ENCODE measurements at regions not wholly inside any gene's neighbourhood (a gene's known extent, or its start where the extent isn't known, plus 50 kb on each side); places are given as distances from the start of the nearest gene placed in this dataset.

DNA sequence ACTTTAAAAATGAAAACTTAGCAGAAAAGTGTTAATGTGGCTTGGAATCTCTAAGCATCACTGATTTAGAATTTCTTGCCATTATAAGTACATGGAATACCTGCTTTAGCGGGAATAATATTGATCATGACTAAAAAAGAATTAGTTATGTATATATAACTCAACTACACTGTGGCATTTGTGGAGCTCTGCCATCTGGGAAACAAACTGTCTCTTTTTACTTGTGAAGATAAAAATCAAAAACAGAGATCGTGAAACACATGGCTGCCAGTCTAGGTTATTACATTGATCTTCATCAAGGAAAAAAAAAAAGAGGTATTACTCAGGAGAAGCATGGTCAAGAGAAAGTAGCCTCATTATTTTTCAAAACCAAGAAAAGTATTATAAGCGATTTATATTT is 287.4 kb downstream of the HTR1A start:
- H3K4me1 ChIP-seq = no peaks in the 10 kb centered on the region
- intact Hi-C loops (cut with DNase I) = no loop called here
- no peak overlapping the region for H3K4me3 ChIP-seq
- no peak for ATAC-seq
- no peaks in the 10 kb centered on the region for H3K36me3 ChIP-seq (ENCODE audit: insufficient read depth in 1 of 2, low read depth in 1 of 2)
- H3K27me3 ChIP-seq (ENCODE audit: insufficient read depth in 3 of 3, low read length in 2 of 3) = no peaks in the 10 kb centered on the region
- TF ChIP-seq, protein P1, sequence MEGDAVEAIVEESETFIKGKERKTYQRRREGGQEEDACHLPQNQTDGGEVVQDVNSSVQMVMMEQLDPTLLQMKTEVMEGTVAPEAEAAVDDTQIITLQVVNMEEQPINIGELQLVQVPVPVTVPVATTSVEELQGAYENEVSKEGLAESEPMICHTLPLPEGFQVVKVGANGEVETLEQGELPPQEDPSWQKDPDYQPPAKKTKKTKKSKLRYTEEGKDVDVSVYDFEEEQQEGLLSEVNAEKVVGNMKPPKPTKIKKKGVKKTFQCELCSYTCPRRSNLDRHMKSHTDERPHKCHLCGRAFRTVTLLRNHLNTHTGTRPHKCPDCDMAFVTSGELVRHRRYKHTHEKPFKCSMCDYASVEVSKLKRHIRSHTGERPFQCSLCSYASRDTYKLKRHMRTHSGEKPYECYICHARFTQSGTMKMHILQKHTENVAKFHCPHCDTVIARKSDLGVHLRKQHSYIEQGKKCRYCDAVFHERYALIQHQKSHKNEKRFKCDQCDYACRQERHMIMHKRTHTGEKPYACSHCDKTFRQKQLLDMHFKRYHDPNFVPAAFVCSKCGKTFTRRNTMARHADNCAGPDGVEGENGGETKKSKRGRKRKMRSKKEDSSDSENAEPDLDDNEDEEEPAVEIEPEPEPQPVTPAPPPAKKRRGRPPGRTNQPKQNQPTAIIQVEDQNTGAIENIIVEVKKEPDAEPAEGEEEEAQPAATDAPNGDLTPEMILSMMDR (IDR thresholded peaks at IDR 0.05) = no peak
- no peak overlapping the region for H3K27ac ChIP-seq
- no peak for DNase-seq
- WGBS, 3 donors = 71 to 85% (median 72%) methylated on average over 3 of the region's 3 CpGs
- H3K9me3 ChIP-seq = no peaks in the 10 kb centered on the region

DNA sequence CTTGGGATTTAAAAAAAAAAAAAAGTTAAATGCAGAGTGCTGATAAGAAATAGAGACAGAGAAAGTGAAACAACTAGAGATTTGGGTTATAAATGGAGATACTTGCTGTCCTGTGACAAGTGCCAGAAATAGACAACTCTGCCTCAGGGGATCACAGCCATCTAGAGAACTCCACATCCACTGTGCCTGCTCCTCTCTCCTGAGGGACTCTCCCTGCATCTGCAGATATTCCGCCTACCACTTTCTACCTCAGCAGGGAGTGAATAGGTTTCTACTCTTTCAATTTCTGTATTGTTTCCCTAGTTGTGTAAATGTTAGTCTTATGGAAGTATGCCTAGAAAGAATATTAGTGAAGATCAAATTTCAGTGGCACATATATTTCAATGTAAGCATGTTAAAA is 307.2 kb downstream of the HTR1A start:
- no peak overlapping the region for H3K4me3 ChIP-seq
- WGBS, 3 donors = 60 to 76% (median 61%) methylated on average over 1 of the region's 1 CpG
- ATAC-seq (no peak), DNase-seq (no peak)
- TF ChIP-seq, protein P1 (IDR thresholded peaks at IDR 0.05) = no peak
- intact Hi-C loops (cut with DNase I) = no loop called here
- no peaks in the 10 kb centered on the region for H3K4me1 ChIP-seq
- H3K36me3 ChIP-seq (ENCODE audit: insufficient read depth in 1 of 2, low read depth in 1 of 2) = no peaks in the 10 kb centered on the region
- H3K27ac ChIP-seq = no peak overlapping the region
- H3K9me3 ChIP-seq = no peaks in the 10 kb centered on the region
- no peaks in the 10 kb centered on the region for H3K27me3 ChIP-seq (ENCODE audit: insufficient read depth in 3 of 3, low read length in 2 of 3)

DNA sequence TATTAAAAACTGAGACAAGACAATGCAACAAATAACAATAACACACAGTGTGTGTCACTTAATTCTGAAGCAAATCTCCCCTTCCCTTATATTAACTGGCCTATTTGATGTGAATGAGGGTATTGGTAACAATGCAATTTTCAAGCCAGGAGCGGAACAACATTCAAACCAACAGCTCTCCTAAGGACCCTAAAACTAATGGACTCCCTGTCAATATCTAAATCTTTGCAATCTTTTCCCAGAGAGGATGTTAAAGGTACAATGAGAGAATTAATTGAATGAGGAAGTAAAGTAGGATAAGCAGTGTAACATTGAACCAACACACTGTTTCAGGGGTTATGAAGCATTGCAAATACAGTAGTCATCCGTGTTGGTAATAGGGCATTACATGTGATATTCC is 311.7 kb downstream of the HTR1A start:
- 86 to 92% (median 92%) methylated on average over 2 of the region's 2 CpGs for WGBS, 3 donors
- no peaks in the 10 kb centered on the region for H3K27me3 ChIP-seq (ENCODE audit: insufficient read depth in 3 of 3, low read length in 2 of 3)
- no peaks in the 10 kb centered on the region for H3K4me1 ChIP-seq
- no peak overlapping the region for H3K27ac ChIP-seq
- ATAC-seq (no peak), DNase-seq (no peak)
- no peak overlapping the region for H3K4me3 ChIP-seq
- no peaks in the 10 kb centered on the region for H3K9me3 ChIP-seq
- intact Hi-C loops (cut with DNase I) = no loop called here
- TF ChIP-seq, protein P1 (IDR thresholded peaks at IDR 0.05) = no peak
- H3K36me3 ChIP-seq (ENCODE audit: insufficient read depth in 1 of 2, low read depth in 1 of 2) = no peaks in the 10 kb centered on the region

DNA sequence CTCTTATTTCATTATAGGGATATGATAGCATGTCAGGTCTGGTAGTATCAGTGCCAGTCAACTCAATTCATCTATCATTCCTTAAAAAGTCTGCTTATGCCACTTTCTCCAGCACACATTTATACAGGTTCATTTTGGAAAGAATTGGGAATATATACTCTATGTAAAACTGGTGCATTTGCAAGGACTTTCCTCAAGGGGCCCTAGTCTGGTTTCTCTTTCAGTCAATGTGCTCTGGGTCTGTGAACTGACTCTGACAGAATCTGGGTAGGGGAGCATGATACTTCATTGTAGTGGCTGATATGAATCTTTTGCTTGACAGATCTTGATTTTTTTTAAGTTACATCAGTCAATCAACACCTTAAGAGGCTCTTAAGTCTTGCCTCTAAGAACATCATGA is 313.9 kb downstream of the HTR1A start:
- ATAC-seq = no peak
- Histone ChIP-seq H3K4me1 (no peaks in the 10 kb centered on the region), H3K4me3 (no peak overlapping the region), H3K27ac (no peak overlapping the region), H3K27me3 (ENCODE audit: insufficient read depth in 3 of 3, low read length in 2 of 3) (no peaks in the 10 kb centered on the region), H3K36me3 (ENCODE audit: insufficient read depth in 1 of 2, low read depth in 1 of 2) (no peaks in the 10 kb centered on the region), H3K9me3 (no peaks in the 10 kb centered on the region)
- TF ChIP-seq, protein P1 (IDR thresholded peaks at IDR 0.05) = no peak
- intact Hi-C loops (cut with DNase I) = no loop called here
- no peak for DNase-seq

DNA sequence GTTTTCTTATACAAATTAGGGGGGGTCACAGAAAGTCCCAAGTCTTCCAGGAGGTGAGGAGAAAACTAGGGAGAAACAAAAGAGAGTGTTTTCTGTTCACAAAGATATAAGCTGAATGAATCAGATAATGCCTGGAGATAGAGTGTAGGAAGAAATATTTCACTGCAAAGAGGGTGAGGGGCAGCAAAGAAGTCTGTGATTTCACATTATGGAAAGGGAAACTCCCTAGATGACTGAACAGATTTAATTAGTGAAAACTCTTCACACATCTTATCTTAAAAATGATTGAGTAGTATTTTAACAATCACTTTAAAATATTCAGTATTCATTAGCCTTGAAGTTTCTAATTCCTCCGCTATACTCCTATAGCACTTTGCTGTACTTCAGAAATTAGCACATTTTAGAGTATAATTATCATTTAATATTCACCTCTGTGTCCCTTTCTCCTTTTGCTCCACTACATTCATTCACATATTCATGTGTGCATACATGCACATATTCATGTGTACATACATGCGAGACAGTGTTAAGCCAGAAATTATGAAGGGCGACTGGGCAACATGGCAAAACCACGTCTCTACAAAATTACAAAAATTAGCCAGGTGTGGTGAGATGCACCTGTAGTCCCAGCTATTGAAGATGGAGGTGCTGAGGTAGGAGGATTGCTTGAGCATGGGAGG is 332.2 kb downstream of the HTR1A start:
- DNase-seq = no peak
- no peak for ATAC-seq
- Histone ChIP-seq H3K27me3 (ENCODE audit: insufficient read depth in 3 of 3, low read length in 2 of 3) (no peaks in the 10 kb centered on the region), H3K27ac (no peak overlapping the region), H3K4me1 (no peaks in the 10 kb centered on the region), H3K9me3 (no peaks in the 10 kb centered on the region), H3K4me3 (no peak overlapping the region), H3K36me3 (ENCODE audit: insufficient read depth in 1 of 2, low read depth in 1 of 2) (no peaks in the 10 kb centered on the region)
- intact Hi-C loops (cut with DNase I) = no loop called here
- WGBS, 3 donors = 85 to 87% (median 87%) methylated on average over 4 of the region's 4 CpGs
- TF ChIP-seq, protein P1 (IDR thresholded peaks at IDR 0.05) = no peak
